Stimulated activated CD4-positive, alpha-beta T cell treated with anti-CD3 and anti-CD28 coated beads, Interleukin-2, amount 100 ng/mL, for 24 hours (primary cell): ENCODE measurements at regions not wholly inside any gene's neighbourhood (a gene's known extent, or its start where the extent isn't known, plus 50 kb on each side); places are given as distances from the start of the nearest gene placed in this dataset.

ENCODE experiments used
- DNase-seq, 2 donors: peaks; one replicate each; pipeline ENCODE4 v3.0.0-alpha.2; 2020

DNA sequence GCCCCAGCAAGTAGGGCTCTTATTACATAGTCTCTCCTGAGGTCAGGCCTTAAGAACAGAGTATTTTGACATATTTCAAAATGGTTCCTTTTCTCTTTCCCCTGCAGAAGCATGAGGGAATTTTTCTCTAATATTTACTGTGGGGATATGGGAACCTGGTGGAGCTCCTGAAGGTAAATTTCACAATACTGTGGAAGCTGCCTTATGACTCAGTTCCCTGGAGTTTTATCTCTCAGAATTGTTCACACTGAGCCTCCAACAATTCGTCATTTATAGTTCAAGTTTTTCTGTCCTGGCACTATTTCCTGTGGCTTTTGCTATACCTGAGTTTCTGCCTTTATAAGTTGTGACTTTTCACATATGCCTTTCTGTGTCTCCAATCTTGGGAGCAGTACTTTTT, 607.2 kb upstream of the NDST4 start:
- DNase-seq, result no peak

DNA sequence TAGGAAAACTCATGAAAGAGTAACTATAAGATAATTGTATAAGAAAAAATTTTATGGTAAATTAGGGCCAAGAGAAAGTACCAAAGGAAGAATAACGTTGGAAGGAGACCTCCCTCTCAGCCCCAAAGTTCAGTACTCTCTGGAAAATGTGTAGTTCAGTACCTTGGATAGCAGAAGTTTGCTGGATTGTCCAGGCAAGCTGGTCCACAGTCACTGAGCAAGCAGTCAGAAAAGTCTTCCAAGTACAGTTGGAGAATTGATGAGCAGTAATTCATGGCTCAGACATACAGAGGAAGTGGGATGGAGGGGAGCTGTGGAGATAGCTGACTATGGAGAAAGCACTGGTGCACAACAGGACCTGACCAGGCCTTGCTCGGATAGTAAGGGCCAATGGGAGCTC, 598.2 kb upstream of the NDST4 start:
- DNase-seq, result no peak

DNA sequence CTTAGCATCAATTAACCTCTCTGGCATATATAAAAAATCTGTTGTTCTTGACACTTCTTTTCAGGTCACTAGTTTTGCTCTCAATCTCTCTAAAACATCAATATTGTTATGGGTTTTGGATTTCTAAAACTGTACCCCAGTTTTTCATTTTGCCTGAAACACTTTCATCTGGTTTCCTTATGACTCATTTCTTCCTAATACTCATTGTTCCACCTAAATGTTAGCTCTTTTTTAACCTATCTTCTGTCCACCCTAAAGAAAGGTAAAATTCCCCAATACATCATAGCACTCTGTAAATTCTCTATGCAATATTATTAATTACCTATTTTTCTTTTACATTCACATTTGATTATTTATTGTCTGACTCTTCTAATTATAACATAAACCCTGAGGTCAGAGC, 575.5 kb upstream of the NDST4 start:
- DNase-seq, result no peak

DNA sequence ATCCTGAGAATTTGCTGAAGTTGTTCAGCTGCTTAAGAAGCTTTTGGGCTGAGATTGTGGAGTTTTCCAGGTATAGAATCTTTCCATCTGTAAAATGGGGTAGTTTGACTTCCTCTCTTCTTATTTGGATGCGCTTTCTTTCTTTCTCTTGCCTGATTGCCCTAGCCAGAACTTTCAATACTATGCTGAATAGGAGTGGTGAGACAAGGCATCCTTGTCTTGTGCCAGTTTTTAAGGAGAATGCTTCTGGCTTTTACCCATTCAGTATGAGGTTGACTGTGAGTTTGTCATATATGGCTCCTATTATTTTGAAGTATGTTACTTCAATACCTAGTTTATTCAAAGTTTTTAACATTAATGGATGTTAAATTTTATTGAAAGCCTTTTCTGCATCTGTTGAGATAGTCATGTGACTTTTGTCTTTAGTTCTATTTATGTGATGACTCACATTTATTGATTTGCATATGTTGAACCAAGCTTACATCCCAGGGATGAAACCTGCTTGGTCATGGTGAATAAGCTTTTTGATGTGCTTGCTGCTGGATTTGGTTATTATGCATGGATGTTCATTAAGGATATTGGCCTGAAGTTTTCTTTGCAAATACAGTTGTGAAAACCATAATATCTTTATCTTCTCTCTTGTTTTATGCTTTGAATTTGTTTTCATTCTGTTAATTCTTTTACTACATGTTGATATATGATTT, 573.8 kb upstream of the NDST4 start:
- no peak for DNase-seq

DNA sequence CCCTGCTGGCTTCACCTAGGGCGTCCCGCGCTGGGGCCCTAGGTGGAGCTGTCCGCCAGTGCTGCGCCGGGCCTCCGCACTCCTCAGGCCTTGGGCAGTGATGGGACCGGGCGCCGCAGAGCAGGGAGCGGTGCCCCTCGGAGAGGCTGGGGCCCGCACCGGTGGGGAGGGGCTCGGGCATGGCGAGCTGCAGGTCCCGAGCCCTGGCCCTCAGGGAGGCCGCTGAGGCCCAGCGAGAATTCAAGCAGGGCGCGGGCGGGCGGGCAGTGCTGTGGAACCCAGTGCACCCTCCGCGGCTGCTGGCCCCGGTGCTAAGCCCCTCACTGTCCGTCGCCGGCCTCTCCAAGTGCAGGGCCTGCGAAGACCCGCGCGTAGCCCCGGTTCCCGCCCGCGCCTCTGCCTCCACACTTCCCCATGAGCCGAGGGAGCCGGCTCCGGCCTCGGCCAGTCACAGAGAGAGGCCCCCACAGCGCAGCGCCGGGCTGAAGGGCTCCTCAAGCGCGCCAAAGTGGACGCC, 565.1 kb upstream of the NDST4 start:
- DNase-seq, result no peak

DNA sequence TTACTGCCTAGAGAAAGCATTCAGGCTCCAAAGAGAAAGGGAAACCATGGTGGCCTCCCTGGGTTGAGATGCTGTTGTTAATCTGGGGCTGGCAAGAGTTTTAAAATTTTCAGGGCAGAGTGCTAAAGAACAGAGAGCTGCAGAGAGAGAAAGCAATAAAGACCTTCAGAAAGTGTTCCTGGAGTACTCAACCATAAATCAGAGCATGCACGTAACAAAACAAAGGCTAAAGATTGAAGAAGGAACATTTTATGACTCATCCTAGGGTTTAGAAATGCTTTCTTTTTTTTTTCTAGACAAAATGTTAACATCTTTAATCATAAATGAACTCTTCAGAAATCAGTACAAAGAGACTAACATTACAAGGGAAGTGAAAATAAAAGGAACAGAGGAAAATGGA, 562.3 kb upstream of the NDST4 start:
- DNase-seq, result no peak

DNA sequence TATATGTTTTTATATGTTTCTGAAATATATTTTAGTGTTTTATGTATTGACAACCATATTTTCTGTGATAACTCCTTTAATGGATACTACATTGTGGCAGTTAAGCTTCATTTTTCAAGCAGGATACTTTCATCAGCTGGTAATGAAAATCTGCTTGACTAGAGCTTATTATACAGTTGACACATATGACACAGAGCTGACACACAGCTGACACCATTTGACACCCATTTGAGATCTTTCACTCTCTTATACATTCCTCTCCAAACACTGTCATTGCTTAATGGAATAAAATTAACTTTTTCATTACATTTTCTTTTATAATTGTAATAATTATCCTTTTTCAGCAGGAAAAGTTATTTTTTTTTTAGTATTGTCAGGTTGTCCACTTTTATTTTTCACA, 561.1 kb upstream of the NDST4 start:
- no peak for DNase-seq

DNA sequence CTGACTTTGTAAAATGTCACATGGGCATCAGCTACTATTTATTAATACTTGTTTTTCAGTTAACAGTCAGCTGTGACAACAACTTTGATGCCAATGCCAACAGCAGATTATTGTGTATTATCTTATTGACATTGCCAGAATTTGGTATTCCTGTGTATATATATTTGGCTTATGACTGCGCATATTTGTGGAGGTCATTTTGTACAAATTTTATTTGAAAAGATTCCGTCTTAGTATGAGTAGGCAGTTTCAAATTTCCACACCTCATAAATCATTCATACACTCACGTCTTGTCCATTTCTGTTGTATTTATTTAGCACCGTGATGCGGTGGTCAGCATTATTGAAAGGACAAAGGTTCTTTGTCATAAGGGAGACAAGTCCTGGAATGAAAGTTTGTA, 558.2 kb upstream of the NDST4 start:
- no peak for DNase-seq

DNA sequence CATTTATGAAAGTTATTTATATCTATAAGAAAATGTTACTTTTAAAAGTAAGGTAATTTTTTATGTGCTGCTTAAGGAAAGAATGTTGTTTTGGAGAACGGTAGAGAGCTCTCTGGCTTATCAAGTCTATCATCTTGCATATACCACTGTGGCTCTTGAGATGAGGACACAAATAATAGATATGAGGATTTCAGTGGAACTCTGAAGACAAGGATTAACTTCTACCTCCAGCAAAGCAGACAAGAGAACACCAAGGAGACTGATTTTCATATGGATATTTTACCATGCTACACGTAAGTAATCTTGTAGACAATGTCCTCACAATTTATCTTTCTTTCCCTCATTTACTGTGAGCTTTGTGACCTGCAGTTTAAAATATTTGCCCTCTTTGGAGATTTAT, 557.5 kb upstream of the NDST4 start:
- no peak for DNase-seq

DNA sequence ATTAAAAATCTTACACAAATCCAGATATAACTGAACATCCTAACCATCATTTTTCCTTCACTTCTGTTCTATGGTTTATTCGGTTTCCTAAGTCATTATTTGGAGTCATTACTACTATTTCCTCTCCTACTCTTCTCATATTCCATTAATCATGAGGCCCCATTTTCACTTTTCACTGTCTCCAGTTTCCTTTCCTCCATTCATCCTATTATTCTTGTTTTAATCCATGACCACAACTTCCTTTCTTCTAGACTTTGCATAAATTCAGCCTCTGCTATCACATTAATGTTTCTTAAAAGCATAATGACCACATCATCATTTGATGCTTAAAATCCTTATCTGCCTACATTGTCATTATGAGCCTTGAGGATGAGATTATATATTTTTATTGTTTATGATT, 555.0 kb upstream of the NDST4 start:
- DNase-seq, result no peak

DNA sequence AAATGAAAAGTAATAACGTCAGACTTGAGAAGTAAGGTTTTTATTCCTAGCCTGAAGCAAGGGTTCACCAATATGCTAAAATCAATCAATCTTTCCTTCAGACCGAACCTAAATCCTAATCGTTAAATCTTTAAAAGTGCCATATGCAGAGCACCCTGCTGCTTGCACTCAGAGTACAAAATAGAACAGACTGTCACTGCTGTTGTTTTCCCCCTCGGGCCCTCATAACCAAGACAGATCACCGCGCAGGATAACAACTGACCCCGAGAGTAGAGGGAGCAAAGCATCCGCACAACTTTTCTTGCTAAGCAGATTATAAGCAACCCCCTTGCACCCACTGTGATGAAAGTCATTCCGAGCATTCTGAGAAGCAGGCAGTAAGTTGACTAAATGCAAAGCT, 550.9 kb upstream of the NDST4 start:
- DNase-seq, result no peak

DNA sequence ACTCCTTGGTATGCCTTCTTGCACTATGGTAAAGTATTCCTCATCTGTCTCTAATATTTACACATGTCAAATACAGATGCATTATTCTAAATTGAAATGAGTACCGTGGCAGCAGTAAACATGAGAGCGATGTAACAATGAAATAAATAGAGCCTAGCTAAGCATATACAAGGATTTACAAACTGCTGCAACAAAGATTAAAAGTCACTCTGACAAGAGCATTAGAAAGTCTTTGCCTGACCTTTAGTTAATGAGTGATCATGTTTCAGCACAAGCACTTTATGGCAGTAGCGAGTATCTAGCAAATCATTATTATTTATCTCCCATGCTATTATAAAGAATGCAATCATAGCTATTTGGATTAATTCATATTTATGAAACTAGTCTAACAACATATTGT, 547.0 kb upstream of the NDST4 start:
- DNase-seq, result no peak

DNA sequence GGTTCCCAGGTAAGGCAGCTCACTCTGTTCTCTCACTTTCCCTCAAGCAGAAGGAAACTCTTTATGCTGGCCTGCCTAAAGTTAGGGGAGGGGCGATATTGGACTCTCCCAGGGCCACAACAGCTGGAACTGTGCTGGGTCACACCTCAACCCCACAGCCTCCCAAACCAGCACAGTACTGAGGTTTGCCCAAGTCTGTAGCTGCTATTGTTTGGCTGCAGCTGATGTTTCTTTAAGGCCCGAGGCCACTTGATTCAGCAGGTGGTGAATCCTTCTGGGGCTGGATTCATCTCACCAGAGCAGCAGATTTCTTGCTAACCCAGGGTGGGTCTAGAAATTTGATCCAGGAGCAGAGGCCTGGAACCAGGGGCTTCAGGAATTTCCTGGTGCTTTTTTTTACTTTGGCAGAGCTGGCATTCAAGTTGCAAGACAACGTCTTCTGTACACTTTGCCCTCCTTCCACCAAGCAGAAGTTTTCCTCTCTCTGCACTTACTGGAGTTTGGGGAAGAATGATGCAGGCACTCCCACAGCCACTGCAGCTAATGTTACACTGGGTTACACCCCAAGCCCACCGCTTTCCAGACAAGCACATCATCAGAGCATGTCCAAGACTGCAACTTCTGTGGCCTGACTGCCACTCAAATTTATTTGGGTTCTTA, 544.7 kb upstream of the NDST4 start:
- DNase-seq, result no peak

DNA sequence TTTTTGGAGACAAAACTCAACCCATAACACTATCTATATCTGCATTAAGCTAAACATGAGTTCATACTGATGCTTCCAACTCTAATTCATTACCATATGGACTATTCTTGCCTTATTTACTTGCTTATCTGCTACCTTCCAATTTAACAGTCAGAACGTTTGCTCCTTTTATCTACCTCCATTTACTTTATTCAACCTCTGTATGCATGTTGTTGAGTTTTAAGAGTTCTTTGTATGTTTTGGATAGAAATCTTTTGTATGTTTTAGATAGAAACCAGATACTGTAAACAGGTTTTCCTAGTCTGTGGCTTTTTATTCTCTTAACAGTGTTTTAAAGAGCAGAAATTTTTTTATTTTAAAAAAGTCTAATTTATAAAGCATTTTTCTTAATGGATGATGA, 542.2 kb upstream of the NDST4 start:
- DNase-seq, result no peak

DNA sequence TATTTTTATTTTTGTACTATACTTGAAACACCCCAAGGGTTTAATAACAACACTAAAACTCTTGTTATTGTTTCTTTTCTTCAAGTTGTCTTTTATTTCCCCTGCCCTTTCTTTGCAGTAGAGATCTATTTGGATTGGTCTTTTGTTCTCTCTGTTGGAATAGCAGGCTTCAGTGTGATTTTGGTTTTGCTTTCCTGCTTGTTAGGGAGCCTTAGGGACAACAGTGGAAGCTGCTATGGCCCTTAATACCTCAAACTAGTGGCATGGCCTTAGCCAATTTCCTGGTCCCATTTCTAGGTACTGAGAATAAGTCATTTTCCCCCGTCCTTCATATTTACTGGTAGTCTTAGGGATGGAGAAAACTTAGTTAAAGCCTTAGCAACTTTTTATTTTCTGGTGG, 535.4 kb upstream of the NDST4 start:
- no peak for DNase-seq

DNA sequence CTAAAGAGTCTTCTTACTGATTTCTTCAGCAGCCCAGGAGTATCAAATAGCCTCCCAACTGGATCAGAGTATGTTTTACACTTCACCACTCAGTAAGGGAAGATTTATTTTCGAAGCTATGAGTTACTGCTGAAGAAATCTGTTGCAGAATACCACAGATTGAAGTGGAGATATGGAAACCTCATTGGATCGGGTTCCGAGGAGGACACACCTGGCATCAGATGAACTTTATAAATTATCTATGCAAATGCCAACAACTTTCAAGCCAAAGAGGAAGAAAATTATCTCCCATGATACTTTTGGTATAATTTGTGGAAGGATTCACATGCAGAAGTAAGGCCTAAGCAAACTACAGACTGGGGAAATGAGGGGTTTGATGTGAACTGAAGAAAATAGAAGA, 515.9 kb upstream of the NDST4 start:
- no peak for DNase-seq

DNA sequence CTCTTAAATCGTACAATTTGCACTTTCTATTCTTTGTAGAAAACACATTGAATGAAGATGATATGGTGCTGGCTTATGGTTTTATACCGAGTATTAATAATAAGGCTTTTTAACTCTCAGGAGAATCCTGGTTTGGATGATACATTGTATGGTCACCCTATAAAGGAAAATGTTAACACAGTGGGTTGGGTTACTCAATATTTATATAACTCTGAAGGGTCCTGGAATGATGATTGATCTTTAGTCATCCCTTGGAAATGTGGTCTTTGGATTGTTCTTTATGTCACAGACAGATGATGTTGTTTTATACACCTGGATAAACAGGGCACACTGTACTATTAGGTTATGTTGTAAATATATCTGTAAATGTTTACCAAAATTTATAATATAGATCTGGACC, 496.2 kb upstream of the NDST4 start:
- no peak for DNase-seq

DNA sequence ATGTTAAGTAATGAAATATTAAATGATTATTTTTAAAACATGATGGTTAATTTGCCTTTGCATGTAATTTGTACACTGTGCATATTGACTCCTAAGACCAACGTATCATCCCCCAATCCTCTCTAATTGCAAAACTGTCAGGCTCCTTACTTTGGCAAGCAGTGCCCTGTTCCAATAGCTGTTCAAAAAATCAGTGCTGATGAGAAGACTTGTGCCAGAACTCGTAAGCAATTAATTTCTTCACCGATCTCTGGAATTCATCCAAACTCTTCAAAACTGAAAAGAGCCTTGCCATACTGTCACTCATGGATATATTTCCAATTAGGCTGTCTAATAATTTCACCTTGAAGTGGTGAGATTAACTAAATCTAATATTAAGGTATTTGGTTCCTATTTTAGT, 493.9 kb upstream of the NDST4 start:
- no peak for DNase-seq

DNA sequence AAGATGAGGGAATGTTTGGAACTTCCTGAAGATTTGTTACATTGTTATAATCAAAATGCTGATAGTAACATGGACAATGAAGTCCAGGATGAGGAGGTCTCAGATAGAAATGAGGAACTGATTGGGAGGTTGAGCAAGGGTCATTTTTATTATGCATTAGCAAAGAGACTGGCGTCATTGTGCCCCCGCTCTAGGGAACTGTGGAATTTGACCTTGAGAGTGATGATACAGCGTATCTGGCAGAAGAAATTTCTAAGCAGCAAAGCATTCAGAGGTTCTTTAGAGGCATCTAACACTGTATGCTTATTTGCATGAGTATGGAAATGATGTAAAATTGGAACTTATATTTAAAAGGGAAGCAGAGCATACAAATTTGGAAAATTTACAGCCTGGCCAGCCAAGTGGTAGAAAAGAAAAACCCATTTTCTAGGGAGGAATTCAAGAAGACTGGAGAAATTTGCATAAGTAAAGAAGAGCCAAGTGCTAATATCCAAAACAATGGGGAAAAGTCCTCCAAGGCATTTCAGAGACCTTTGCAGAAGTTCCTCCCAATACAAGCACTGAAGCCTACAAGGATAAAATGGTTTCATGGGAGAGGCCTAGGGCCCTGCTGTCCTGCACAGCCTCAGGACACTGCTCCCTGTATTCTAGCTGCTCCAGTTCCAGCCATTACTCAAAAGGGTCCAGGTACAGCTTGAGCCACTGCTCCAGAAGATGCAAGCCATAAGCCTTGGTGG, 483.0 kb upstream of the NDST4 start:
- no peak for DNase-seq

DNA sequence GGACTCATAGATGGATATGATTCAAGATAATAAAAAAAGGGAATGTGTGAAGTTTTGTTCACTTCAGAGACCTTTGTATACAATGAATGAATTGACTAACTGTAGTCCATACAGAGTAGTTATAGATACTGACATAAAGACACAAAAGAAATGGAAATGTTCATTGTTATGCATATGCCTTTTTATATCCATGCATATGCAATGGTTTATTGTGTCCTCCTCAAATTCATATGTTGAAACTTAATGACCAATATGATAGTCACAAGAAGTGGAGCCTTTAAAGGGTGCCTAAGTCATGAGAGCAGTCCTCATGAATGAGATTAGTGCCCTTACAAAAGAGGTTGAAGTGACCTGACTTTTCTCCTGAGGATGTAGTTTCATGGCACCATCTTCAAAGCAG, 467.5 kb upstream of the NDST4 start:
- no peak for DNase-seq

DNA sequence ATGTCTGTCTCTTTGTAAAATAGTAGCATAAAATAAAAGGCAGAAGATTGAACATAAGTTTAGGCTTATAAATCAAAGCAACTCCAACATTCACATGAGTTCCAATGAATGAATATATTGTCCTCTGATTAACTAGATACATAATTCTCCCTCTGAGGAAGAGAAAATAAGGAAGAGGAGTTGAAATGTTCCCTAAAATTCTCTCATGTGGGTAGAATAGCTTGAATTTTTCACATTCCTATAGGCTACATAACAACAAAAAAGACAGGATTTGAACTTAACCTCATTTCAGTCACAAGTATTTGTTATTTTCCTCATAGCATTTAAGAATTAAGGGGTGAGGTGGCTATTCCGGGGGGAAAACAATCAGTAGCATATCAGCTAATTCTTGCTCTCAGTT, 462.4 kb upstream of the NDST4 start:
- no peak for DNase-seq

DNA sequence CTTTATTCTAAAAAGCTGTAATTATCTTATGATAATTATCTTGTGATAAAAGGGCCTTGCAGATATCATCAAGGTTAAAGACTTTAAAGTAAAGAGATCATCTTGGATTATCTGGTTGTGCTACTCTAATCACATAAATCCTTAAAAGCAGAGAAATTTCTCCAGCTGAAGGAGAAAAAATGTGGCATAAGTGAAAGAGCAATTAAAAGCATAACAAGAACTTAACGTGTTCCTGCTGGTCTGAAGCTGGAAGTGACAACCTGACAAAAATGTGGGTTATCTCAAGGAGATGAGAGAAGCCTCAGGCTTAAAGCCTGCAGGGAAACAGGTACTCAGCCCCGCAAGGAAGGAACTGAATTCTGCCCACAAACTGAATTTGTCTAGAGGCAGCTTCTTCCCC, 449.1 kb upstream of the NDST4 start:
- DNase-seq, result no peak

DNA sequence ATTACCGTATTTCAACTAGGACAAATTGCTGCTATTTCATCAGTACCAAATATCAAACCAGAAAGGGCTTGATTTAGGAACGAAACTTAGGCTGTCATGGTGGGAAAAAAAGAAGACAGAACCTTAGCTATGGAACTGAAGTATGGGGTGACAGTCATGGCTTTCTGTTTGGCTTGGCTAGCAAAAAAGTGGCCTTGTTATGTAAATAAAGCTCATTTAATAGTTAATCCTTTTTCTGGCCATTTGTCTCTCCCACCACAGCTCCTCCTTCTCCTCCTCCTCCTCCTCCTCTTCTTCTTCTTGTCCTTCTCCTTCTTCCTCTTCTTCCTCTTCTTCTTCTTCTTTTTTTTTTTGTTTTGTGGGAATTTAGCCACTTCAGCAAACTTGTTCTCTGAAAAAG, 434.7 kb upstream of the NDST4 start:
- no peak for DNase-seq

DNA sequence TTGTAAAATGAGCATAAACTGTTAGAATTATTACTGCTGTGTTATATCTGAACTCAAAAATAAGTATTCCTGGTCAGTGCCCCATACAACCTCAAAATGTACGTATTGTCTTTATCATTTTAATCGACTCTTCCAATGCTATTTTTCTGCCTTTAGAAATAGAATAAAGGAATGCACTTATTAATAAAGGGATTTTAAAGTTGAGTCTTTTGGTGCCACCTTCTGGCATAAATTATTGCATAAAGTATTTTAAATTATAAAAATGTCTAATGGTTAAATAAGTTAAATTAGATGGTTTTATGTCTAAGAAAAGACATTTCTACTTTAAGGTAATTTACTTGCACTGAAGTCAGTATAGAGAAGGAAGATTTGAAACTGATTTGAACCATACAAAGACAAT, 424.0 kb upstream of the NDST4 start:
- no peak for DNase-seq
